Activated CD4-positive, alpha-beta T cell treated with anti-CD3 and anti-CD28 coated beads, Interleukin-2, Interleukin-6, amounts not matched to agents 100 ng/mL and 50 ng/mL, durations not matched to agents 16 hours and 8 hours (primary cell): ENCODE measurements at regions not wholly inside any gene's neighbourhood (a gene's known extent, or its start where the extent isn't known, plus 50 kb on each side); places are given as distances from the start of the nearest gene placed in this dataset.

Experiments
- DNase-seq: peaks from one replicate; pipeline ENCODE4 v3.0.0-alpha.2; 2020

DNA sequence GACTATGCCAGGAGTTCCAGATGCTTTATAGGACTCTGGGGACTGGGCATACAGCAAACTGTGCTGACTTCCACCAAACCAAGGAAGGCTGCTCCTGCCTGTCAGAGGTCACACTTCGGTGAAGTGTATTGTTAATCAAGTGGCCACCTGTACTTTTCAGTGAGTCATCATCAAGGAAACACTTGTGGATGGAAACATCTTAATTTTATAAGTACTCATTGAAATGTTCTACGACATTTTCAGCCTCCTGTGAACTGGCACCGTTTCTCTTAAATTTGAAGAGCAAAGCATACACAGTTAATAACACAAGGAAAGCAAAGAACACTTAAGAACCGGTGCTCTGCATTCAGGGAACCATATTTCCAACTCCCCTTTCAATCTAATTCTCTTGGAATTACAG is 801.7 kb upstream of the DPPA4 start:
- DNase-seq = no peak

DNA sequence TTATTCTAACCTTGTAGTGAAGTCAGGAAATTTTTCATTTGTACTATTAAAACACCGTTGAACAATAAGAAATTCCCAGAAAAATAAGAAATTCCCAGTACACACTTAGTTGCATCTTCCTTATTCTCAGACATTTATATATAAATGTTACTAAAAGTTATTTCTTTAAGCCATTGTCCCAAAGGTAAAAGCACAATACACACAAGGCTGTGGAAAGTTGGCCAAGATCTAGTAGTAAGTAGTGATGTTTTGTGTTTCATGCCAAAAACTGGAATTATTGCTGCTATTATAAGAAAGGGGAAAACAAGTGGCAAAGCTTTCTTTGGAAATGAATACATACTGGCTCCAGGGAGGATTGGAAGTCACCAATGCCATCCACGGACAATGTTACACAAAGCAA is 802.5 kb upstream of the DPPA4 start:
- no peak for DNase-seq

DNA sequence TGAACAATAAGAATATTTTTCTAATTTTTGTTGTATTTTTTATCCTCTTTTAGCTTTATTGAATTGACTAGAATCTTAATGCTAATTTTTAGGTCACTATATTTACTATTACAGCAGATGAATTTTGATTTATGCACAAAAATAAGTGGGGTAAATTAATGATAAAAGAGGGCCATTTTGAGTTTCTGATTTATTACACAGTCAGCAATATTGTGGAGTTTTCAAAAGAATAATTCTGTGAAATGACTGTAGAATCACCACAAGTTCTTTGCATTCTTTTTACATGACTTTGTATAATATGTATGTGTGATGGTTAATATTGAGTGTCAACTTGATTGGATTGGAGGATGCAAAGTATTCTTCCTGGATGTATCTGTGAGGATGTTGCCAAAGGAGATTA is 812.4 kb upstream of the DPPA4 start:
- DNase-seq = no peak

DNA sequence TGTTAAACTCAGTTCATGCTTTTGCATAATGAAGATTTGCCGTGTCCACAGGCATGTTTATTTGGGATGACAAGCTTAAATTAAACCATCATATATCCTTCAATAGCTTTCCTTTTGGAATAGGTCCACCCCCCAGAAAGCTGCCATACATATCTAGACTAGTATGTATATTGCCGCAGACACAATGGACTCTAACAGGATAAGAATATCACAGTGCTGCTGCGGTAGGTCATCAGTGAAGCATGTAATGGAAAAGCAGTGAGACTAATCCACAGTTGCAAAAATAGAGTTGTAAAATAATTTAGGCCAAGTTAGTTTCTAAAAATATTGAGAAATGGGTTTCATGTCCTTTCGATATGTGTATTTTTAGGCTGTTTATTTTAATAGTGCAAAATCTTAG is 819.9 kb upstream of the DPPA4 start:
- DNase-seq = no peak

DNA sequence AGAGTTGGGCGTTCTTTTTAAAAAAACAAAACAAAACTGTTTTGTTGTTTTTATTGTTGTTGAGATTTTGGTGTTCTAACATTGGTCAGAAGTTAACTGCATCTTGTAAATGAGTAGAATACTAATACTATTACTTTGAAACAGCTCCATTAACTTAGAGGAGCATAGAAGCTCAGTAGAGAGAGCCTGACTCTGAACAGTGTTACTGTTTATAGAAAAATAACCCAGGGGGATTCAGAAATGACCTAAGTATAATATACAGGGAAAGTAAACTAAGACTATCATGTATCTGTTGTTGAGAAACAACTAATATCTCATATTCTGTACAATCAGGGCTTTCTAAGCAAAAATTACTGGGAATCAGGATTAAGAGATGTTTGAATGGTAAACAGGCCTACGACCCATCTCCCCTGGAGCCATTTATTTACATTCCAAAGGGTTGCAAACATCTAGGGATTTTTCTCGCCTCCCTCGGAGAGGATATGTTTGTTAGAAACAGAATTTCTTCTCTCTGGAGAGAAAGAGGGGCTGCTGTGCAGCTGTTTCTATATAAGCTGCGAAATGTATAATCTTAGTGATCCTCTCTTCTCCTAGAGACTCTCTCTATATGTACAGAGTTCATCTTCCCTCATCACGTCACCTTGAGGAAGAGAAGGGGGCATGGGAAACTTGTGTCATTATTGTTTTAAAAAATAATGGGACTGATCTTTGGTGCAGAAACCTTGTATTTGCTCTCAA is 827.5 kb upstream of the DPPA4 start:
- DNase-seq = no peak

DNA sequence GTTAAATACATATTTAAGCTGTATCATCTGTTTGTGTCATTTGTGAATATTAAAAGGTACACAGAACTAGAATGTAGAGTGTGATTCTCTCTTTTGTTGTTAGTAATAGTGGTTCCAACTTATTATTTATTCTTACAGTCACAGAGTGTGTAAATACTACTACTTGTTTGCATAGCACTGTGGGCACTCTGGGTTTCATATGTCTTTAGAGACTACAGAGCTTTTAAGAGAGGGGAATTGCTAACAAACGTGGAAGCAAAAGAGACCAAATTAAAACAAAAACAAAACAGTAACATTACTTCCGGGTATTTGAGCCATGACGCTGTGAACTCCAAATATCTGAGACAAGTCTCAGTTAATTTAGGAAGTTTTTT is 828.0 kb upstream of the DPPA4 start:
- no peak for DNase-seq

DNA sequence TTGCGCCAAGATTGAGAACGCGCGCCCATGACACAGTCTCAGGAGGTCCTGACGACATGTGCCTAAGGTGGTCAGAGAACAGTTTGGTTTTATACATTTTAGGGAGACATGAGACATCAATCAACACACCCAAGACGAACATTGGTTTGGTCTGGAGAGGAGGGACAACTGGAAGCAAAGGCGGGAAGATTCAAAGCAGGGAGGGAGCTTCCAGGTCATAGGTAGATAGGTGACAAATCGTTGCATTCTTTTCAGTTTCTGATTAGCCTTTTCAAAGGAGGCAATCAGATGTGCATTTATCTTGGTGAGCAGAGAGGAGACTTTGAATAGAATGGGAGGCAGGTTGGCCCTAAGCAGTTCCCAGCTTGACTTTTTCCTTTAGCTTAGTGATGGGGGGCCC is 828.4 kb upstream of the DPPA4 start:
- DNase-seq = no peak

DNA sequence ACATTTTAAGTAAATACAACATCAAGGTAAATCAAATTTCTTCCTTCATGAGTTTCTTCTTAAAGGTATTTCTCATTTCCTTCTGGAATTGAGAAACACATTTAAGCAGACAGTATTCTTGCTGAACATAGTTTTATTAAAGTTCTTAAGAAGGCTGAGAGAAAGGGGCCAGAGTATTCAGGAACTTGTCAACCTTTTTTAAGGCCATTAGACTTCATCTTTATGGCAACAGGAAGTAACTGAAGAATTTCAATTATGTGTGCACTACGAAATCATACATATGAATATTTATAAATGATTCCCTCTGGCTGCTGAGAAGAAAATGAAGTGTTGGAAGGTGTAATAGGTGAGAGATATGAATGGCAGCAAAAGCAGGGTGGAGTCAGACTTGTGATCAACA is 829.4 kb upstream of the DPPA4 start:
- DNase-seq = no peak

DNA sequence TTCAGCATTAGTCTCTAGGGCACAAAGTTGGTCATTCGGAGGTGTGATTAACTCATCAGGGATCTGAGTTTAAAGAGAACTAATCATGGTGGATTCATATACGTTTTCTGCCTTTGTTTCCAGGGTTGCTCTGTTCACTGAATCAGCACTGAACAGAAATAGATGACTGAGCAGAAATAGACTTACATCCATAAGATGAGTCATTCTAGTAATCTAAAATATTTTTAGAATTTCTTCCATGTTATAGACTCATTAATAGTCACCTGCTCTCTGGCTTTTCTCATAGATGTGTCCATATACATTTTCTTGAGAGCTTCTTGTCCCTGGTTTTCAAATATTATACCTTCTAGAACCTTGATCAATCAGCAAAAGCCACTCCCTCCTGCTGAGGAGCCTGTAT is 837.6 kb upstream of the DPPA4 start:
- DNase-seq = no peak

DNA sequence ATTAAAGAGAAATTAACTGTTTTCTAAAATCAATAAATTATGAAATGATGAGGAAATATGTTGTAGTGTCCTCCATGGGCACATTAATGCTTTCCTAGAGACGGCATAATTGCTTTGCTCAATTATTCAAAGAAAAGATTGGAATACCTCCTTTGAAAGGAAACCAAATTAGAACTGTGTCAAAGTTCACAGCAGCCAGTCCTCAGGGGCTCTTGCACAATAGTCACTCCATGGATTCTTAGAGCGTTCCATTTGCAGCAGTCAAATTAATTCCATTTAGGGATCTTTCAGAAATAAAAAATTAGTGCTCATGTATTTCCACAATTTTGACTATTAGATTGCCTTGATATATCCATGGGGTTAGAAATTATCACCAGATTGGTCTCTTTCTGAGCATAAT is 841.6 kb upstream of the DPPA4 start:
- DNase-seq = no peak

DNA sequence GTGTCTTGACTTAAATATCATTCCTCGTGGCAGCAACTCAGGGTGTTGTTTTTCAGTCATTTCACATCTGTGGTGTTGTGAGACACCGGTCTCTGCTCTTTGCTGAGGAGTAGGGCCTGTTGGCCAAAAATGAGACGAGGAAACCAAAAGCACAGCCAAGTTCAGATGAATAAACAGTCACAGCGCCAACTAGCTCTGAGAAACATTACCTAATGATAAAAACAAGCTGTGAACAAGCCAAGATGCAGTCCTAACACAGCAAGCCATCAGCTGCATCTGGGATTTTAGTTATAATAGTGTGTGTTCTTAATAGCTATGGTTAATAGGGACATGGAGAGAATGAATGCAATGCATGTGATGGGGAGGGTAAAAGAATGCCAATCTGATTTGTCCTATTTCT is 843.4 kb upstream of the DPPA4 start:
- DNase-seq = no peak

DNA sequence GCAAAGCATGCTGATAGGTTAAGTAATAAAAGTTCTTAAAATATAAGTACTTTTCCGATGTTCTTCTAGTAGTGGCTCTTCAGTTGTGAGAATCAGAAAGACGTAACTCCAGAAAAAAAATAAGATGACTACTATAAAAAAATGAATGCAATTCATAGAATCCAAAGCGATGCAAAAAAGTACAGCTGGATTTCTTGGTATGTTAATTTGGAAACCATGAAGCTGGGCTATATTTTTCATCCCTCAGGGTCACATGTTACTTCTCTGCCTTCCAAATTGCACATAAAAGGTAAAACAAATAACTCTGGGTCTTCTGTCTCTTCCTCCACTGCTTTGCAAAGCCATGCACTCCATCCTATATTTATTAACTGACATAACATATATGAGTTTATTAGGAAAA is 843.9 kb upstream of the DPPA4 start:
- no peak for DNase-seq

DNA sequence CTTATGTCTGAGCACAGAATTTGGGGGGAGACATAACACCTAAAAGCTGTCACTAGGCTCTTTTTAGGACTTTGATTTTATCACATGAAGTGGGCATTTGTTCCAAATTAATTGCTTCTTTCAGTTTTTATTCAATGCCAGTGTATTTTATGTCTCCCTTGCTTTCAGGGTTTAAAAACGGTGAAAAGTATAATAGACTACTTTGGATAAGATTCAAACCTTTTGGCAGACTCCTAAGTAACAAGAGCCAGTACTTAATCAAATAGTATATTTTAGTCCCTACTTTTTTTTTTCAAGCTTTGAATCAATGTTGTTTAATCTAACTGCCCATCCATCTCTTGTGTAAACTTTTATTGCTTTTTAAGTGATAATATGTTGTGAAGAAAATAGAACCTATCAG is 847.2 kb upstream of the DPPA4 start:
- no peak for DNase-seq

DNA sequence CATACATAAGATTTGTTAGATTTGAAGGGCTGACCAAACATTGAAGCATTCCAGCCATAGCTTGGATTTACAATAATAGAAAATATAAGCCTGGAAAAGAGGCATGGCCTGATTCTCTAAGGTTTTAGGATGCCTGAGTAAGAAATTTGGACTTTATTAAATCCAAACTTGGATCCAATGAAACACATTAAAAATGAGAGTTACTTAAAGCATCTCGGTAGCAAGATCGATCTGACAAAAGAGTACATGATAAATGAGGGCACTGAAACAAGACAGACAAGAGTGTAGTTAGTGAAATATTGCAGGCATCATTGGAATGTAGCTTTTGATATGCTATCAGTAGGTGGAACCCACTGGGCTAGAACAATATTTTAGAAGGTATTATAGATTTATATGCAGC is 855.7 kb upstream of the DPPA4 start:
- no peak for DNase-seq

DNA sequence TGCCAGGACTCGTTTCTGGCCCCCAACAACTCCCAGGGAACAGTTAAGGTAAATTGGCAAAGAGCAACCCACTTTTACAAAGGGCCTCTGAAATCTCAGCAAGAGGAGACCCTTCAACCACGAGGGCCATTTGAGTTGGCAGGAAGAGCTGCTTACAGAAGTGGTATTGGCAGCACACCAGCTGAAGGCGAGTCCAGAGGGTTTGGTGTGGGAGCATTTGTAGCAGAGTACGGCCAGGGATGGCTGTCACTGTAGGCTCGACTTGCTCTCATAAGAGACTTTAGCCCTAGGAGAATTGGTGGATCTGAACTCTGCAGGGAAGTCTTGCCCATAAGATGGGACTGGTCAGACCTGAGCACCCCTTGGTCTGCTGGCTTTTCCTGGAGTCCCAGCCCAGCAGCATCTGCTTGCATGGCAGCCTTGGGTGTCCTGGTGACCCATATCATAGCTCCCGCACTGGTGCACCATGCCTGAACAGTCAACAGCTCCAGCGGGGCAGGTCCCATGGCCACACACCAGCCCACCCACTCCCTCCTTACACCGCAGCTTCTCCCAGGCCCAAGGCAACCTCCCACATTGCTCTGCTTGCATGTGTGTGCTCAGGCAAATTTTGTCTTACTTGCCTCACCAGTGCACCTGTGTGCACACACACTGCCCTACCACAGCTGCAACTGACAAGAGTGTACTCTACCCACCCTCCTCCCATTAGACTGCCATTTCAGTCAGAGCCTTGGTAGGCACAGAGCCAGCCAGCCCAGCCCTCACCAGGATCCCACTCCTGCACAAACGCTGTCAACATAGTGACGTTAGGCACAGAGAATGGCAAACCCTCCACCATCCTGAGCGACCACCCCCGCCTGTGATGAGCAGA is 861.6 kb upstream of the DPPA4 start:
- no peak for DNase-seq

DNA sequence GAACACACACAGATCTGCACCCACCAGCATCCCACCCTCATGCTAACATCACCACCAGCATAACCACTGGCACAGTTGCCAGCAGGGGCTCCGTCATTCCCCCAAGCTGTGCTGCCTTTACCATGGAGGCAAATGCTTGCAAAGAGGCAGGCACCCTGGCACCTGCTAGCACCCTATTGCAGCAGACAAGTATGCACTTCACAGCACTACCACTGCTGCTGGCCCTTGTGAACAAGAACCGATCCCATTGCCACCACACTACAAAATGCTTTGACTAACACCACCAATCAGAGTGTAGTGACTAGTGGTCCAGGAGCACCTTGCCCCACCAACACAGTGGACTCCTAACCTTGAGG is 862.2 kb upstream of the DPPA4 start:
- no peak for DNase-seq

DNA sequence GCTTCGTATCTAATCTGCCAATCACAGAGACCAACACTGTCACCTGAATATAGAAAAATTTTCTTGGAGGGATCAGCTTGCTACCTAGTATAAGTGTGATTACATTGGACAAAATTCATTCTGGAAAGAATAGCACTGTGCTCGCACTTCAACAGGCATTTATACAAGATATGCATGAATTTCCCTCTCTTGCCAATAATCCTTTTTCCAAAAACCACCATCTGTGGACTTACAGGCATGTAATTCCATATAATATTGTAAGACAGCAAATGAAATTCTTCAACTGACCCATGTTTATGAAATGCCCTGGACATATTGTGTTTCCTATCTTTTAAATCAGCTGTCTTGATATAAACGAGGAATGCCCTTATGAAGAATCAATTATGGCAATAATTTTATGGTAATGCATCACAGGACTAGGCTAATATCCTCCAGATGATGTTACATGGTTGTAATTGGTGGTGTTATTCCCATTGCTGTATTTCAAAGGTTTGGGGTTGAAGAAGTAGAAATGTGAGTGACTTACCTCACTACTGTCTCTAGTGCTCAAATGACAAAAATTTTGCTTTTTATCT is 861.4 kb upstream of the NECTIN3 start:
- DNase-seq = no peak

DNA sequence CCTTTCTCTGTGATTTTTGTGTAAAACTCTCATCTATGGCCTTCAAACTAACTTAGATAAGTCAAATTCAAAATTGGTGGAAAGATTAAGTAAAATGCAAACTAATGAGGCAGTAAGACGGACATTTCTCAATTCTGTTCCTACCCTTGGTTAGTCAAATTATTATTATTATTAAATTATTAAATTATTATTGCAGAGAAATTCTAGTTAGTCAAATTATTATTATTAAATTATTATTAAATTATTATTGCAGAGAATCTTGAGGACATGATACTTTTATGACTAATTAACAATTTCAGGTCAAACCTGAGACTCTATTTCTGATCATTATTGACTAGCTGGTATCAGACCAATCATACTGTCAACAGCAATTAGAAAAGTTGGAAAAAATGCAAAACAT is 845.0 kb upstream of the NECTIN3 start:
- DNase-seq = no peak

DNA sequence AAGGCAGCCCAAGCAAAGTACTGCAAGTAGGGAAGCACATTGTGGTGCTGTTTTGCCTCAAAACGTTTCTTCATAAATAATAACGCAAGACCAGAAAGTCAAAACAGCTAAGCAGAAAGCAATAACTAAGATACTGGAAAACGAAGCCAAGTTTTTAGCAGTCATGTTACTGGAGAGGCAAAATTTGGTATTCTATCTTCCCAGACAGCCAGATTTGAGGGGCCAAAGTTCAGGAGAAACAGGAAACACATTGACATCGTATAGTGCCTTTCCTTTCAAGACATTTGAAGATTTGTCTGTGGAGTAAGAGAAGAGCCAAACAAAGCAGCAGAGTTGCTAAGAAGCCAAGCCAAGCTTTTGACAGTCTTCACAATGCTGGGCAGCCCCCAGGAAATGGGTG is 843.6 kb upstream of the NECTIN3 start:
- DNase-seq = no peak

DNA sequence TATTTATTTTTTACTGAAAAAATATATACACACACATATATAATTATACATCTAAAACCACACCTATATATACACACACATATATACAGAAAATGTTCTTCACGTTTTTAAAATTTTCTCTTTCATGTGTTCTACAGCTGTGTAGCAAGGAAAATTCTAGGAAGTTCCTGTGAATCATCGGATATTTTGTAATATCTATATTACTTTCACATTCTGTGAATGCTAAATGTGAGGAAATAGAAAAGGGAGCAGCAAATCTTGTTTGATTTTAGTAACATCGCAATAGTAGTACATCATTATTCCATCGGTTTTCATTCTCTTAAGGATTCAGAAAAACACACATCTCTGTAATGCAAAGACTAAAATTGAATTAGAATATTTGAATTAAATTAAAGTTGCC is 836.8 kb upstream of the NECTIN3 start:
- DNase-seq = no peak

DNA sequence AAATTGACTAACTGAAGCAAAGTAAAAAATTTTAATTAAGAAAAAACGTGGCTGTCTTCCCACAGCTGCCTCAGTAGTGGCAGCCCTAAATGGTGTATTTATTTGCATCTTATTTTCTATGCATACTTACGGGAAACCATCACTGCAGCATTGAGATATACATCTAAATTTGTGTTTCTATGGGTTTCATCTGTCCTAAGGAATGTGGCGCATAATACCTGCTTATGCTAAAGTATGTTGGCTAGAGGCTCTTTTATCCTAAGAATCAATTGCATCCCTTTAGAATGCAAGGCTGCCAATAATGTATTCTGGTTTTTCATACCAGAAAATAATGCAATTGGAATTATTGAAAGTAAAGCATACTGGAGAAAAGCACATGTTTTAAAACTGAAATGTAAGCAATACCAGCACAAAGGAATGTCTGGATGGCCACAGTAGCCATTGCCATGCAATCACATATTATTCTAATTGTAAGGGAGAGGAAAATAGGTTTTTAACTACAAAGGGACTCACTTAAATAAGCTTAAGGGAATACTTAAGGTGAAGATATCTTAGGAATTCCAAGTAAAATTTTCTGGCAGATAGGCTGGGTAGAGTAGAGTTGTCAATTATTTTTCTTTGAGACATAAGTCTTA is 834.5 kb upstream of the NECTIN3 start:
- no peak for DNase-seq

DNA sequence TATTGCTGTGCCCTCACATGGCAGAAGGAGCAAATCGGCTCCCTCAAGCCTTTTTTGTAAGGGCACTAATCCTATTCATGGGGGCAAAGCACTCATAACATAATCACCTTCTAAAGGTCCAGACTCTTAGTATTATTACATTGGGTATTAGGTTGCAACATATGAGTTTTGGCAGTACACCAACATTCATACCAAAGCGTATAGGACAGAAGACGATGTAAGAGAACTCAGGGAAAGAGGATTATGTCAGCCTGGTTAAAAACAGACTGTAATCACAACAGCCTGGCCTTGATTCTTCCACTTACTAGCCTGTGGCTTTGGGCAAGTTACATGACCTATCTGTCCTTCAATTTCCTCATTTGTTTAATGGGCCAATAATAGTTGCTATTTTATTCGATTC is 828.5 kb upstream of the NECTIN3 start:
- no peak for DNase-seq

DNA sequence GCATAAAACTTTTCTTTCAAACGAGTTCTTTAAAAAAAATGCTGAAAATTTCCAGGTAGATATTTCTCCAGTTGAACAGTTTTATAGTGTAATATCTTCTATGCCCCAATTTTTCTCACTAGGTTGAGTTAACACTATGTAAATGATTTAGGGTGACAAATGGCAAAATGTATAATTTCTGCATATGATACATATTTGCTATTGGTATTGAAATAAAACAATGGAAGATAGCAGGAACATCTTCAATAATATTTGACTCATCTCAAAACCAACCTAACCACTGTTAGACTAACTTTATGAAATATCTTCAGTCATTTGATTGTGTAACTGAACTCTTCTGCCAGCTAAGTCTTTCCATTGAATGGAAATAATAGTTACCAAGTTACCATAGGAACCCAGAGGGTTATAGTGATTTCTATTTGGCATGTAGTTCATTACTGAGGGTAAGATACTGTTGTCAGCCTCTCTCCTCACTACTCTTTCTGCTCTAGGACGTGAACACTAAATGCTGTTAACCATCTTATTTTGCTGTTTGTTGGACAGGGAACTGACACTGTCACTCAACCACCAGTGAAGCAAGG is 824.7 kb upstream of the NECTIN3 start:
- peak; percentile 13 for DNase-seq

DNA sequence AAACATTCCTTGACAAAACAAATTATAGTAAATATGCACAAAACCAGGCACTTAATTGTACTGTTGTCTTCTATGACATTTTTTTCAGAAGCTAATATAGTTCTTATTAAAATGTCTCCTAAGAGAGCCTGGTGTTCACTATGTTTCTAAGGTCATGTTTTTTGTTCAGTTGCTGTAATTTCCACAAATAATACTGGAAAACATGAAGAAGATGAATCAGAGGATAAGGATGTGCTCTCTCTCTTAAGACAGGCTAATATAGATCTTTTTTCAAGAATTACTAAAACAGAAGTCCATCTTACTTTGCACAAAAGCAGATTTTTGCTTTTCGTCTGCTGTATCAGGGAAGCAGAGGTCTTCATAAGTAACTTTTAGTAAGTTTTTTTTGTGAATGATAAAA is 823.0 kb upstream of the NECTIN3 start:
- DNase-seq = no peak
